HG03103 (cell line): ENCODE measurements at regions not wholly inside any gene's neighbourhood (a gene's known extent, or its start where the extent isn't known, plus 50 kb on each side); places are given as distances from the start of the nearest gene placed in this dataset.

Experiments used
- ATAC-seq: cut with Tn5 transposase; IDR thresholded peaks from one replicate; pipeline ENCODE4 v1.9.1; 2021; ENCODE audit warnings: low read depth; ENCODE audit not compliant: unreplicated experiment

DNA sequence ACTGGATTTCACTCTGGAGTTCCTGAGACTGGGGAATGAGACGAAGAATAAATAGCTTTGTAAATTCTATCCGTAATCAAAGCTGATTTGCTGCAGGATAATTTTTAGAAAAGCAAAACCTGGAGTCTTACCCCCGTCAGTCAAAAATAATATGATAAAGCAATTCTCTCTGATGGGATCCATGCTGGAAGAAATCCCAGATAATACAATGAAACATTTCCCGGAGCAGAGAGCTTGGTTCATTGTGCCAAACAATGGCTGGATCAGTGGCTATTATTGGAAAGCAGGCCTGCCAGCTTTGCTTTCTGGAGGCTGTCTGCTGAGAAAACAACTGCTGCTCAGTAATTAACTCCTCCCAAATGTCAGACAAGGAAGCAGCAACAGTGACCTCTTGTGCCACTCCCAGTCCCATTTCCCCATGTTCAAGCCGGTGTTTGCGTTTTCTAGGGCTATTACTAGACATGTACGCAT lies 609.4 kb upstream of the PCDH15 start:
- ATAC-seq: no peak

DNA sequence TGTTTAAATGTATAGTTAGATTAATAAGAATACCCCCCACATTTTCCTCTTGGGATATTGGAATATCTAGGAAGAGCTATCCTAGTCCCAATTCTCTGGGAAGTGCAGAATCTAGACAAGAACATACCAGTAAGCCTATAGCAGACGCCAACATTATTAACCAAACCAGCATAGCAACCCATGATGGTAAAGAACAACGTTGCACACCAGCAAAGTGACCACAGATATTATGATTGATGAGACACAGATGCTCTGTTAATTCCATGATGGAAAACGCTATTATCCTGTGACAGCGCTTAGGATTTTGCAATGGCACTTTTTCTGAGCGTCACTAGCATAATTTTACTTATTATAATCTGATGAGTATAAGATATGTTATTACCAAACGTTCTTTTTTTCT lies 603.1 kb upstream of the PCDH15 start:
- no peak for ATAC-seq

- no peak for ATAC-seq
Observed at GRCh38 chr10:55400075-55400849, 599.2 kb upstream of the PCDH15 start.

DNA sequence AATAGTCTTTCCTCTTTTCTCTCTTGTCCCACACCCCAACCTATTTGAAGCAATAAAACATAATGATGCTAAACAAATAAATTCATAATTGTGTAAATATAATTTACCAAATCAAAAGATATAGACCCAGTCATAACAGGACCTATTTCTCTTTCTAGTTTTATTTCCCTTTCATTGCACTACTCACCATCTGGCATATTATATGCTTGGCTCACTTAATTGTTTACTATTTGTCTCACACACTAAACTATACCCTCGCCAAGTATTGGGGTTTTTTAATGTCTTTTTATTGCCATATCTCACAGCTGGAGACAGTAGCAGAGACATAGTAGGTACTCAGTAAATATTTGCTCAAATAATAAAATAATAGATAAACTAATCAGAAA lies 597.5 kb upstream of the PCDH15 start:
- no peak for ATAC-seq

DNA sequence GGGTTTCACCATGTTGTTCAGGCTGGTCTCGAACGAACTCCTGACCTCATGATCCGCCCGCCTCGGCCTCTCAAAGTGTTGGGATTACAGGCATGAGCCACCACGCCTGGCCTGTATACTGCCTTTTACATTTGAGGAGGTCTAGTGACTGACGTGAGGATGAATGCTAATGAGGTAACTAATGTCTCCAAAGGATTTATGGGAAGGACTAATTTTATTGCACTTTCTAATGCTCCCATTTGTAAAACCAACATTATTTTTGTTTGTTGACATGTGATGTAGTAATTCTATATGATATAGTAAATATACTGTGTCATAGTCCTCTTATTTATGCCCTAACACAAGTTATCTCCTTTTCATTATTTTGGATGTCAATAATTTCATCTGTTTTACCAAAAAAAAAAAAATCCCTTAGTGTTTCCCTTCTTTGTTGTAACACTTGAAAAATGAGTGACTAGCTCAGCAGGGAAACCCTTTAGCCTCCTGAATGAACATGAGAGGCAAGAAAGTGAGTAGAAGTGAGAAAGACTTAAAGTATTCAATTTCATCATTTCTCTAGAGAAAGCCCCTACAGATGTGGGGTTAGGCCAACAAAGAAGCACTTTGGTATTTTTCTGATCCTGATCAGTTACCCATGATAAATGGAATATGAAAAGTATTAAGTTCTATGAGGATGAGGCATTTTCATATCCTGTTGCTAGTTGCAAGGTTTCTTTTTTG lies 596.9 kb upstream of the PCDH15 start:
- ATAC-seq: no peak

- no peak for ATAC-seq
Observed at GRCh38 chr10:55378196-55378595, 577.2 kb upstream of the PCDH15 start.

GRCh38 chr10:55374917-55375316 lies 573.9 kb upstream of the PCDH15 start:
- no peak for ATAC-seq

GRCh38 chr10:55374060-55374459 lies 573.0 kb upstream of the PCDH15 start:
- no peak for ATAC-seq

- ATAC-seq: no peak
Observed at GRCh38 chr10:55369670-55370420, 568.8 kb upstream of the PCDH15 start.

- ATAC-seq: no peak
Observed at GRCh38 chr10:55368467-55368866, 567.4 kb upstream of the PCDH15 start.

DNA sequence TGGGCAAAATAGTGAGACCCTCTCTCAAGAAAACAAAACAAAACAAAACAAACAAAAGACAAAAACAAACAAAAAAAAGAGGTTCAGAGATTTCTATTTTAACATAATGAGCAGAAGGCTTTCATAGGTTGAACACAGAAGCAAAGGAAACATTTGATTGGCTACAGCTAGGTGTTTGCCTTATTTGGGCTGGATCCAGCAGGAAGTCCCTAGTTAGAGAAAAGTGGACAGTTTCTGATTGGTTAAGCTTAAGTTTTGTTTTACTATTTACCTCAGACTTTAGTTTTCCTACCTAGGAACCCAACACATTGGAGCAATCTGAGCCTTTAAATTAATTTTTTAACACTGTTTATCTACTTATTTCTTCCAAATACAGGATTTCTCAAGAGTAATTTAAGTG lies 566.5 kb upstream of the PCDH15 start:
- ATAC-seq: no peak

- ATAC-seq: no peak
Observed at GRCh38 chr10:55358539-55358938, 557.5 kb upstream of the PCDH15 start.

GRCh38 chr10:55353414-55353813 lies 552.4 kb upstream of the PCDH15 start:
- no peak for ATAC-seq

DNA sequence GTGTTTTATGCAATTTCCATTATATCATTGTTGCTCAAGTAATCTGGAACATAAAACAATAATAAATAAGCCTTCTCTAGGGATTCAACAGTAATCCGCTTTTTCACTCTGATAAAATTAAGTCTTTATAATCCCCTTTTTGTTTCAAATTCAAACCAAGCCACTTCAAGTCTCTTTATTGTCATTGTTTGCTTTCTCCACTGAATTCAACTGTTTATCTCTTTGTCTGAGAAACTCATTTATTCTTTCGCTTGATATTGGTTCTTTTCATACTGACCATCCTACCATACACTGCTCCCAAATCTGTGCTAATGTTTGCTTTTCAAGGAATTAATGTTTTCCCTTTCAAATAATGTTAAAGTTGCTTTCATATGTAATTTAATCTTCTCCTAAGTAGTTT lies 550.4 kb upstream of the PCDH15 start:
- ATAC-seq: no peak

GRCh38 chr10:55348534-55348933 lies 547.5 kb upstream of the PCDH15 start:
- ATAC-seq: no peak

DNA sequence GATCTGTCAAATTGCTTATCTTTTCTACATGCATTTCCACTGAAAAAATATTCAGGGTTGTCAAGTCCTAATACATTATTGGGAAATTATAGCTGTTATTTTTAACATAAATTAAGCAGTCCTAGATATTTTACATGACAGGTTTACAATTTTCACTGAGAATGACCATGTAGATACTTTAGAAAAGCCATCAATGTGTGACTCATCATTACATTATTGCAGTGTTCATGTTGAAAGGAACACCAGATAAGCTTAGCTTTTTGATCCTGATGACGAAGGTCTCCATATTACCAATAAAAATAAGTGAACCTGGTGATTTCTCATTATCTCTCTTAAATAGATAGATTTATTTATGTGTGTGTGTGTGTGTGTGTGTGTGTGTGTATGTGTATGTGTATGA lies 529.5 kb upstream of the PCDH15 start:
- no peak for ATAC-seq

GRCh38 chr10:55329796-55330195 lies 528.8 kb upstream of the PCDH15 start:
- no peak for ATAC-seq

GRCh38 chr10:55320187-55320700 lies 519.2 kb upstream of the PCDH15 start:
- ATAC-seq: no peak

DNA sequence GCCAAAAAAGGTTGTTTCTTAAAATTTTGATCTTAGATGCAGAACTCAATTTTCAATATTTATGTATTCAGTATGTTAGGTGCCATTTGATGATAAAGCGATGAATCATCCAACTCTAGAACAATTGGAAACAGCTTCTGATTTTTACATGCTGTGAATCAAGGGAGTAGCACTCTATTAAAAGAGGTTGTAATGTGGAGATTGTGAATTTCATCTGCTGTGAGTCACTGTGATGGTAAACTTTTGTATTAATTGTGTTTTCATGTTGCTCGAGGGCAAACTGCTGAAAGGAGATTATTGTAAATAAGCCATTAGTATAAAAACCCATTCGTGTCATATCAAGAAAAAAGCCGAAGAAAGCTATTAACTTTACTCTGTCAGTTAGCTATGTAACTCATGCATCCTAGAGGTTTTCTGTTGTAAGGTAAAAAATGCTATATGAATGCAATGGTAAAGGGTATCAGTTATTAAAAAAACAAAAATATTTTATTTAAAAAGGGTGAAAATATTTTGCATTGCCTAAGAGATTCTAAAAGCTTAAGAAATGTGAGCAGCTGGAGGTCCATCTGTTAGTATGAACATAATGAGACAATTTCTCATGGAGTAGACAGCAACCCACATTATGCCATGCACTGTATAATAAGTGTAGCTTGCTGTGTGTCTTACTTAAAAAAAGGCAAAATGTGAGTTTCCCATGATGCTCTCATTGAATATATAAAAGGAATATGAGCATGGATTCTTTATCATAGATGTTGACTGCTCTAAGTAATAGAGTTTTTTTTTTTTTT lies 511.0 kb upstream of the PCDH15 start:
- ATAC-seq: no peak

DNA sequence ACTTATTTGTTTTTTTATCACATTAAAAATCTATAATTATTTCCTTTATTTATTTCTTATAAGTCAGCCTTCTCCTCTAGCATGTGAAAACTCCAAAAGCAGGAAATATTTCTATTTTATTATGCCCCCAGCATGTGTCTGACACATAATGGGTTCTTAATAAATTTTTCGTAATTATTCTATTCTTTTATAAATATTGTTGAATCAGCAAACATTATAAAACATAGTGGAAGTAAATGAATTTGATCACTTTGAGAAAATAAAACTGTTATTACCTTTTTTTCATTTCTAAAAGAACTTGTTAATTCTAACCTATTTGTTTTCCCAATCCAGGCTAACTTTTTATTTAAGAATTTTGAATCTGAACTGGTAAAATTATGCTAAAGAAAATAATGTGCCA lies 509.1 kb upstream of the PCDH15 start:
- ATAC-seq: no peak
